MM.1S (cell line): ENCODE measurements at regions not wholly inside any gene's neighbourhood (a gene's known extent, or its start where the extent isn't known, plus 50 kb on each side); places are given as distances from the start of the nearest gene placed in this dataset.

Source experiments
- EZH2phosphoT487 ChIP-seq: fragments of 300-600 bp; sonication (generic); IDR thresholded peaks from 2 replicates; pipeline ENCODE4 v1.6.1; 2018; ENCODE audit warnings: antibody characterized with exemption, low read length
- TF ChIP-seq, protein P1 (sequence below): fragments of 300-600 bp; sonication (generic); IDR thresholded peaks from 2 replicates; pipeline ENCODE4 v1.5.1; 2016; ENCODE audit warnings: antibody characterized with exemption, low read length, mixed read lengths

DNA sequence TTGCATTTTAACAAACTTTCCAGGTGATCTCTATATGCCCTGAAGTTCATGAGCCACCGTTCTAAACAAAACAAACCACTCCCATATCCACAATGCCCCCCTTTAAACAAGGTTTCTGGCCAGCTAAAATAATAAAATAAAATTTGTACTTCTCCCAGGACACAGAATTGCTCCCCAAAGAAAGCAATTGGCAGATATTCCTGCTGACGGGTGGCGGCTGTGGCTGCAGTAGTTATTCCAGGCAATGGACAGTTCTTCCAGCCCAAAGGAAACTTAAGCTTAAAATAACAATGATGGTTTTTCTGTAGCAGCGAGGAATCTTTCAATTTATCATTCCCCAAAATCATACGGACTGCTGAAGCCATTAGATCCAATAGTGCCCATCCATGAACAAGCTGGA lies 260.5 kb upstream of the ZNF521 start:
- TF ChIP-seq, protein P1, sequence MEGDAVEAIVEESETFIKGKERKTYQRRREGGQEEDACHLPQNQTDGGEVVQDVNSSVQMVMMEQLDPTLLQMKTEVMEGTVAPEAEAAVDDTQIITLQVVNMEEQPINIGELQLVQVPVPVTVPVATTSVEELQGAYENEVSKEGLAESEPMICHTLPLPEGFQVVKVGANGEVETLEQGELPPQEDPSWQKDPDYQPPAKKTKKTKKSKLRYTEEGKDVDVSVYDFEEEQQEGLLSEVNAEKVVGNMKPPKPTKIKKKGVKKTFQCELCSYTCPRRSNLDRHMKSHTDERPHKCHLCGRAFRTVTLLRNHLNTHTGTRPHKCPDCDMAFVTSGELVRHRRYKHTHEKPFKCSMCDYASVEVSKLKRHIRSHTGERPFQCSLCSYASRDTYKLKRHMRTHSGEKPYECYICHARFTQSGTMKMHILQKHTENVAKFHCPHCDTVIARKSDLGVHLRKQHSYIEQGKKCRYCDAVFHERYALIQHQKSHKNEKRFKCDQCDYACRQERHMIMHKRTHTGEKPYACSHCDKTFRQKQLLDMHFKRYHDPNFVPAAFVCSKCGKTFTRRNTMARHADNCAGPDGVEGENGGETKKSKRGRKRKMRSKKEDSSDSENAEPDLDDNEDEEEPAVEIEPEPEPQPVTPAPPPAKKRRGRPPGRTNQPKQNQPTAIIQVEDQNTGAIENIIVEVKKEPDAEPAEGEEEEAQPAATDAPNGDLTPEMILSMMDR, result no peak
- TF ChIP-seq EZH2phosphoT487, result no peak
